HG03097 (cell line): ENCODE measurements at regions not wholly inside any gene's neighbourhood (a gene's known extent, or its start where the extent isn't known, plus 50 kb on each side); places are given as distances from the start of the nearest gene placed in this dataset.
"Not testable (repeated sequence)": the region's sequence is repeated elsewhere in the genome, so short reads cannot be mapped to it uniquely, and the experiment has no call there.

Experiments used
- ATAC-seq: cut with Tn5 transposase; IDR thresholded peaks from one replicate; pipeline ENCODE4 v1.9.1; 2021; ENCODE audit not compliant: unreplicated experiment, low FRiP score

DNA sequence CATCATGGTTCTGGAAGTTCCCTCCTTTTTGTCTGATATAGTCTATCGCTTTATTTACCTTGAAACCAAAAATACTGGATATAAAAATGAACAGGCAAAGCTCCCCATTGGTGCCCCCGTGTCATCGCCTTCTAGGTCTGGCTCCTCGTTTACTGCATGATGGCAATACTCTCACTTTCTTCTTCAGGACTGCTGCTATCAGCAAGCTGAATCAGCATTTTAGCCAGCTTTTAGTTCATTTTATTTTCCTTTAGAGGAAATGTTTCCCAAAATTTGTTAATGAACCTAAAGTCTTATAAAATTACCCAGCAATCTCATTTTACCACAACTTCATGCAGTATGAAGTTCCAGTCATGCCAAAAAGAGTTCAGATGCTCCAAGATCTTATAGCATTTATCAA is 80.5 kb downstream of the ZIC3 start:
- ATAC-seq: no peak

DNA sequence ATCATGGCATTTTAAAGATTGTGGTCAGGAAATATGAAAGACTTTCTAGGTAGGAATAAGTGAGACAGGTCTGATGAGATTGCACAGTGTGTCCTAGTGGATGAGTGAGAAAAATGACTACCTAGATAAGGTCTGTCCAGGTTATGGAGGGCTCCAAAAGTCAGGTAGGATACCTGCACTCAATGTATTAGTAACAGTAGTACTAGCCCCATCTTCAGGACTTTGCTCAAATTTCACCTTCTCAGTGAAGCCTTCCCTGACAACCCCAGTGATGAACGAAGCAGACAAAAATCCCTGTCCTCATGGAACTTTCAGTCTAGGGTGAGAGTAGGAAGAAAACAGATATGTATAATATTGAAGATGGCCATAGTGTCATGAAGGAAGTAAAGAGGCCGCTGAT is 85.7 kb downstream of the ZIC3 start:
- no peak for ATAC-seq

GRCh38 chrX:137652086-137652485 is 86.2 kb downstream of the ZIC3 start:
- no peak for ATAC-seq

DNA sequence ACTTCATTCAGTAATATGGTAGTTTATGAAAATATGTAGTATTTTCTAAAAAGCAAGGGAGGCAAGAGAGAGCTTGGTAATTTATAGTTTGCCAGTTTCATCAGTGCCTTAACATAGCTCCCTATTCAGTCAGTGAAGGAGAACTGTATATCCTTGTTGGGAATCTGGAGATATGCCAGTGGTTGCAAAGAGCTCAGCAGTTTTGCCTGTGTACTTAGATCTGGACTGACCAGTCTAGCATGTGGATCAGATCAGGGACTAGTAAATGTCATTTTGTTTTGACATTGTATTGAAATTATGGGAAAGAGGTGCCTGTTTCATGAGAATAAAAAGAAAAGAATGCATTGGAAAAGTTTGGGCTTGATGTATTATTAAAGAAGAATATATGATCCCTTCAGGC is 88.6 kb downstream of the ZIC3 start:
- ATAC-seq: no peak

DNA sequence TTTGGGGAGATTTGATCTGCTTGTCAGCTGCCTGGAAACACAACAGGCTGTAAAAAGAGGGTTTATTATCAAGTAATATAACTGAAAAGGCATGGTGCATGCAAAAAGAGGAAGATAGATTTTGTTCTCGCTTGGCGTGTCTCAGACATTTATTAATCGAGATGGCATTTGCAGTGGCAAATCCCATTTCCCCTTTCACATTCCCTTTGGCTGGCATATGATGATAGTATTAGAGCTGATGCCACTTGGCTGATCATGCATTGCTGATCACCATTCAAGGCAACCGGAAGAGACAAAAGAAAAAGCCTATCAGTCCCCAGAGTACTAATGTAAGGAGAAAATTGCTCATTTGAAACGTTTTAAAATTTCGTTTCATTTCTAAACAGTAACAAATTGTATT is 101.8 kb downstream of the ZIC3 start:
- no peak for ATAC-seq

DNA sequence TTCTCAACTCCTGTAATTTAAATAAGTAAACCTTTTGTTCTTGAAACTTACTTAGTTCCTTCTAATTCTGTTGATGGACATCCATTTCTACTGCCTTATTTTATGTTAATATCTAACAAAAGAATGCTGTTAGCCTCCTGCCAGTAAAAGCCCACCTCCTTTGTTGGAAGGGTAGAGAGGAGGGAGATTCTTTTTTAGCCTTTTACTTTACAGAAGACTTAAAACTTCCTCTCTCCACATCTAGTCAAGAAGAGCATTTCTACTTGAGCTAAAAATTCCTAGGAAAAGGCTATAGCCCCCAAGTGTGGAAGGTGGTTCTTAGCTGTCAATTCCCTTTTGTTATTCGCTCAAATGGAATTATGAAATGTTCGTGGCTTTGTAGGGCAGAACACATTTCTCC is 118.7 kb downstream of the ZIC3 start:
- ATAC-seq: no peak

DNA sequence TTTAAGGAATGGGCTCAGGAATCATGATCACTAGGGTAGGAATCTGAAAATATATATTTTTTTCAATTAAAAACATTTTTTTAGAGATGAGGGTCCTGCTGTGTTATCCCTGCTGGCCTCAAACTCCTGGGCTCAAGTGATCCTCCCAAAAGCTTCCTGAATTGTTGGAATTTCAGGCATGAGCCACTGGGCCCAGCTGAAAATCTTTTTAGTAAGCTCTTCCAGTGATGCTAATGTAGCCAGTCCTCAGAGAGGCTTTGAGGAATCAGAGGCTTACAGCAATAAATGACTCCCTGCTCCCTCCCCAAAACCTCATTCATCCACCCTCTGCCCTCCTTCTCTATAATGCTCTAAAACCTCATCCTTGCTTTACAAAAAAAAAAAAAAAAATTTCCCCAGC is 129.5 kb downstream of the ZIC3 start:
- ATAC-seq: no peak

DNA sequence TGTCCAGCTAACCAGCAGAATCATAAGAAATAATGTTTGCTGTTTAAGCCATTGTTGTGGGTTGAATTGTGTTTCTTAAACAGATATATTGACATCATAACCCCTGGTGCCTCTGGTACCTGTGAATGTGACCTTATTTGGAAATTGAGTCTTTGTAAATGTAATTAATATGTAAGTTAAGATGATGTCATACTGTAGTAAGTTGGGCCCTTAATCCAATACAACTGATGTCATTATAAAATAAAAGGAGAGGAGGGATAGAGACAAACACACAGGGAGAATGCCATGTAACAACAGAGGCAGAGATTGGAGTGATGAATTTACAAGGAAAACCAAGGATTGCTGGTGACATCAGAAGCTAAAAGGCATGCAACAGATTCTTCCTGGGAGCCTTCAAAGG is 141.4 kb downstream of the ZIC3 start:
- ATAC-seq: no peak

DNA sequence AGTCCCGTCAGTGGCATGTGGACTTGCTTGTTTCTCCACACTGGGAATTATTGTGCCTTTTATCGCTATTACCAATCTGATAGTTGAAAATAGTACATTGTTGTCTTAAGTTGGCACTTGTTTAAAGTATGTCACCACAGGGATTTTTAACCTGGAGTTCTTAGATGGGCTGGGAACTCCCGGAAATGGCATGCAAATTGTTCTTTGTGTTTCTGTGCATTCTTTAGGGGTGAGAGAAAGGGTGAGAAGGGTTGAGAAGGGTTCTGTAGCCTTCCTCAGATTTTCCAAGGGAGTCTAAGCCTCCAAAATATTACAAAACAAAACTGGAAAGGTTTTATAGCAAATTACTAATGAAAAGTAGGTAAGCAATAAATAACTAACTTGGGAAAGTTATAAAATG is 176.9 kb downstream of the ZIC3 start:
- no peak for ATAC-seq

GRCh38 chrX:137743414-137743813 is 177.5 kb downstream of the ZIC3 start:
- no peak for ATAC-seq

DNA sequence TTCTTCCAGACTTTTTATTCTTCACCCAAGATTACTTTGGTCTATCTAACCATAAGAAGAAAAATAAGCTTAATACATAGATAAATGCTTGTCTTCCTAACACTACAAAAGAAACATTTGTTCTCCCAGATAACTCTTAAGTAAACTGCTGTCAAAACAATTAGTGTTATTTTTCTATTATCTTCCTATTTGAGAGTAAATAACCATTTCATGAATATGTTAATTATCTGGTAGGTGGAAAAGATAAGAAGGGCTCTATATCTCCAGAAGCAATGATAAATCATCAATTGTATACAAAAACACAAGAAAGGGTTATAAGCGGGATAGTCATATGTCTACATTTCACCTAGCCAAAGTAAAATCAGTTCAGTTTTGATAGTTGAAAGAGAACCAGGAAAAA is 180.4 kb downstream of the ZIC3 start:
- no peak for ATAC-seq

DNA sequence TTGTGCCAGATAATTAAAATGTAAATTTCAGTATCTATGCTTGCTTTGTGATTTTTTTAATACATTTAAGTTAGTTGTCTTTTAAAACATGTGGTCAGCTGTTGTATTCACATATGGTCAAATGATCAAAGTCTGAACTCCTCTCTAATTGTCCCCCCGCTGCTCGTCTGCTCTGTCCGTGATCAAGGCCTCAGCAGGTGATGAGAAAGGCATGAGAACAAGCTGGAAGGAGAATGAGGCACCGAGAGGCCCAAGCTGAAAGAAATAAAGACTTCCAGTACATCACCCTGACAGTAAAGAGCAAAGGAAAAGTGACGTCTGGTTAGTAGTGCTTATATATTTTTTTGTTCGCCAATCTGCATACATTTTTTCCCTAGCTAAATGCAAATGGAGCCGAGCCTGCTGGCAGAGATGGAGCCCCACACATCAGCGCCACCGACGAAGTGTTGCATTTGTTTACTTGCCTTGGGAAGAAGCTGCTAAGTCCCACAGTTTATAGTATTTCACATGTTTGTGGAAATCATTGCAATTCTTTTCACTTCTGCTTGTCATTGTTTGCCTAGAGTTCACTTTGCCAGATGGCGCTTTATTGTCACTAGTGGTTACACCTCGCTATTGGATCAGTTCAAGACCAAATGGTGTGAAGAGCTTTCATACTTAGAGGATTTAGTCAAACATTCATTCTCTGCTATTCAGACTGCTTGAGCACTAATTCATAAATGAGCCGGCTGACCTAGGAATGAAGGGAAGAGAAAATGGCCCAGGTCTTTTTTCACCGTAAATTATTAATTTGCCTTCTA is 181.5 kb downstream of the ZIC3 start:
- ATAC-seq: no peak

GRCh38 chrX:137748827-137749226 is 182.9 kb downstream of the ZIC3 start:
- no peak for ATAC-seq

- no peak for ATAC-seq
Measured at GRCh38 chrX:137749246-137749645, 183.3 kb downstream of the ZIC3 start.

GRCh38 chrX:137771537-137771936 is 205.6 kb downstream of the ZIC3 start:
- no peak for ATAC-seq

DNA sequence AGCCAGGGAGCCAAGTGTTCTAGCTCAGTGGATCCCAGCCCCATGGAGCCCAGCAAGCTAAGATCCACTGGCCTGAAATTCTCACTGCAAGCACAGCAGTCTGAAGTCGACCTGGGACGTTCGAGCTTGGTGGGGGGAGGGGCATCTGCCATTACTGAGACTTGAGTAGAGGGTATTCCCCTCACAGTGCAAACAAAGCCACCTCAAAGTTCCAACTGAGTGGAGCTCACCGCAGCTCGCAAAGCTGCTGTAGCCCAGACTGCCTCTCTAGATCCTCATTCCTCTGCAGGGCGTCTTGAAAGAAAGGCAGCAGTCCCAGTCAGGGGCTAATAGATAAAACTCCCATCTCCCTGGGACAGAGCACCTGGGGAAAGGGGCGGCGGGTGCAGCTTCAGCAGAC is 226.3 kb downstream of the ZIC3 start:
- ATAC-seq: no peak

DNA sequence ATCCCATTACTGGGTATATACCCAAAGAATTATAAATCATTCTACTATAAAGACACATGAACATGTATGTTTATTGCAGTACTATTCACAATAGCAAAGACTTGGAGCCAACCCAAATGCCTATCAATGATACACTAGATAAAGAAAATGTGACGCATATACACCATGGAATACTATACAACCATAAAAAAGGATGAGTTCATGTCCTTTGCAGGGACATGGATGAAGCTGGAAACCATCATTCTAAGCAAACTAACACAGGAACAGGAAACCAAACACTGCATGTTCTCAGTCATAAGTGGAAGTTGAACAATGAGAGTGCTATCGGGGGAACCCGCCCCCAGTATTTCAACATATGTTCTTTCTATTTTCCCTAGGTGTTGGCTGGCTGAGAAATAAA is 232.0 kb downstream of the ZIC3 start:
- not testable (repeated sequence) for ATAC-seq

GRCh38 chrX:137823257-137823656 is 257.3 kb downstream of the ZIC3 start:
- ATAC-seq: no peak

DNA sequence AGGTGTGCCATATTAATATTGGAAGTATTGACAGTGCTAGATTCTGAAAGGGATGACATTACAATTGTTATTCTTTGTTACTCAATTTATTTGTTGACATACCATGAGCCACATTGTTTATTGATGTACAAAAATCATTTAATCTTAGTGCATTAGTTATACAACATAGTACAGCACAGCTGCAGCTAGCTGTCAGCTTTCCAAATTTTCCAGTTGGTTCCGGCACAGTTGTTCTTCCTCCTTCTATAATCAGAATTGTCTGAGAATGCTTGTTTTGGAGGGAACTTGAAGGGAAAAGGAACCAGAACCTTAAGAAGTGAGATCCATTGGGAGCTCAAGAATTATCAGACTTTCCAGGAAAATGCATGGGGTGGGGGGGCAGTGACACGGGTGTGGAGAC is 281.4 kb downstream of the ZIC3 start:
- no peak for ATAC-seq

GRCh38 chrX:137848266-137848905 is 282.5 kb downstream of the ZIC3 start:
- no peak for ATAC-seq

- ATAC-seq: no peak
Measured at GRCh38 chrX:137852502-137852901, 286.6 kb downstream of the ZIC3 start.

DNA sequence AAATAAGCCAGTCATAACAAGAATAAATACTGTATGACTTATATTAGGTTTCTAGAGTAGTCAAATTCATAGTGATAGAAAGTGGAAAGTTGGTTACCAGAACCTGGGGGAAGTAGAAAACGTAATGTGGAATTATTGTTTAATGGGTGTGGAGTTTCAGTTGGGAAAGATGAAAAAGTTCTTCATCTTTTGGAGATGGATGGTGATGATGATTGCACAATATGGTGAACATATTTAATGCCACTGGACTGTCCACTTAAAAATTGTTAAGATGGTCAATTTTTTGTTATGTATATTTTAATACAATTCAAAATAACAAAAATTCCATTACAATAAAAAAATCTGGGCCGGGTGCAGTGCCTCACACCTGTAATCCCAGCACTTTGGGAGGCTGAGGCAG is 289.6 kb downstream of the ZIC3 start:
- no peak for ATAC-seq
